ENCODE measurements at regions not wholly inside any gene's neighbourhood (a gene's known extent, or its start where the extent isn't known, plus 50 kb on each side); places are given as distances from the start of the nearest gene placed in this dataset.

- TF ChIP-seq ZNF280B (CRISPR knock-in tag; IDR thresholded peaks at IDR 0.05), result no peak
- peak; percentile 74; the same call in 1 of the 2 replicates for TF ChIP-seq EHMT2 (IDR thresholded peaks at IDR 0.05)
- 0 out of 2 replicates have a peak, but pooled peaks have one; percentile 5 for TF ChIP-seq EGR1 (conservative IDR thresholded peaks at IDR 0.05)
- no peak for TF ChIP-seq OTX1 (CRISPR knock-in tag; IDR thresholded peaks at IDR 0.05)
- TF ChIP-seq MAFF (IDR thresholded peaks at IDR 0.05; ENCODE audit: low read length), result peak; percentile 51; the same call in 1 of the 2 replicates
- no peak for TF ChIP-seq THRAP3 (IDR thresholded peaks at IDR 0.05; ENCODE audit: borderline replicate concordance)
- TF ChIP-seq NEUROD1 (IDR thresholded peaks at IDR 0.05; ENCODE audit: borderline replicate concordance, low read depth, low read length, partially characterized antibody), result peak; percentile 12
- no peak for TF ChIP-seq SNIP1 (IDR thresholded peaks at IDR 0.05; ENCODE audit: low read depth)
- peak; percentile 51; the same call in 1 of the 2 replicates for TF ChIP-seq FOSL1 (tag; conservative IDR thresholded peaks at IDR 0.05)
- no peak for TF ChIP-seq KAT7 (CRISPR knock-in tag; IDR thresholded peaks at IDR 0.05; ENCODE audit: borderline replicate concordance)
- no peak for TF ChIP-seq CREB3 (tag; conservative IDR thresholded peaks at IDR 0.05; ENCODE audit: low read depth)
- TF ChIP-seq MTA1 (IDR thresholded peaks at IDR 0.05; ENCODE audit: borderline replicate concordance), result no peak
- no peak for TF ChIP-seq PHF21A (IDR thresholded peaks at IDR 0.05; ENCODE audit: borderline replicate concordance, low read depth)
- TF ChIP-seq ATF6 (CRISPR knock-in tag; IDR thresholded peaks at IDR 0.05), result no peak
- TF ChIP-seq NBN (IDR thresholded peaks at IDR 0.05; ENCODE audit: low read depth), result 0 out of 2 replicates have a peak, but pooled peaks have one; percentile 21
- TF ChIP-seq ATF3 (IDR thresholded peaks at IDR 0.05), result peak; percentile 59; the same call in 1 of the 2 replicates
- no peak for TF ChIP-seq ATF3 (CRISPR knock-in tag; conservative IDR thresholded peaks at IDR 0.05)
- TF ChIP-seq GATAD2B (IDR thresholded peaks at IDR 0.05; ENCODE audit: borderline replicate concordance), result no peak
- TF ChIP-seq ESRRA (IDR thresholded peaks at IDR 0.05; ENCODE audit: borderline replicate concordance, low read depth), result 0 out of 2 replicates have a peak, but pooled peaks have one; percentile 14
- no peak for TF ChIP-seq SIRT6 (IDR thresholded peaks at IDR 0.05; ENCODE audit: low read depth, low read length)
- TF ChIP-seq ZNF511 (CRISPR knock-in tag; IDR thresholded peaks at IDR 0.05), result no peak
- peak; percentile 80 for TF ChIP-seq JUND (IDR thresholded peaks at IDR 0.05; ENCODE audit: borderline replicate concordance, low read depth, low read length)
- TF ChIP-seq JUND (tag; IDR thresholded peaks at IDR 0.05; ENCODE audit: borderline replicate concordance, low read depth, low read length), result peak; percentile 82; the same call in 2 of the 3 replicates
- peak in 1 of 2 experiments; percentile 83; a peak in 2 of 4 replicates for TF ChIP-seq RCOR1 (IDR thresholded peaks at IDR 0.05; ENCODE audit: borderline replicate concordance in 1 of 2, low read depth in 2 of 2, low read length in 2 of 2)
- TF ChIP-seq RBFOX2 (IDR thresholded peaks at IDR 0.05; ENCODE audit: low read depth, low read length), result peak; percentile 25; the same call in 1 of the 2 replicates
These were observed 263.2 kb downstream of the FZD1 start (continued) for GRCh38 chr7:91527460-91527859.
